Gastrocnemius medialis (tissue), 4 donors: ENCODE measurements at regions not wholly inside any gene's neighbourhood (a gene's known extent, or its start where the extent isn't known, plus 50 kb on each side); places are given as distances from the start of the nearest gene placed in this dataset.

ENCODE experiments used
- POLR2A ChIP-seq, 2 donors: fragments of 450-650 bp; IDR thresholded peaks; one replicate each; pipeline ENCODE4 v1.6.1; 2017; ENCODE audit warnings: antibody characterized with exemption in 2 of 2, mild to moderate bottlenecking in 2 of 2, moderate library complexity in 2 of 2
- TF ChIP-seq, protein P1 (sequence below), 5 experiments: fragments of 450-650 bp in 3 of 5; fragments of 200-600 bp in 2 of 5; sonication (generic) in 2 of 5; IDR thresholded peaks in 4 of 5; conservative IDR thresholded peaks in 1 of 5; 1 replicate in 4 of 5; 2 replicates in 1 of 5; pipeline ENCODE4 v1.5.1; 2016 to 2019; ENCODE audit warnings: antibody characterized with exemption in 5 of 5, mild to moderate bottlenecking in 3 of 5, moderate library complexity in 3 of 5

DNA sequence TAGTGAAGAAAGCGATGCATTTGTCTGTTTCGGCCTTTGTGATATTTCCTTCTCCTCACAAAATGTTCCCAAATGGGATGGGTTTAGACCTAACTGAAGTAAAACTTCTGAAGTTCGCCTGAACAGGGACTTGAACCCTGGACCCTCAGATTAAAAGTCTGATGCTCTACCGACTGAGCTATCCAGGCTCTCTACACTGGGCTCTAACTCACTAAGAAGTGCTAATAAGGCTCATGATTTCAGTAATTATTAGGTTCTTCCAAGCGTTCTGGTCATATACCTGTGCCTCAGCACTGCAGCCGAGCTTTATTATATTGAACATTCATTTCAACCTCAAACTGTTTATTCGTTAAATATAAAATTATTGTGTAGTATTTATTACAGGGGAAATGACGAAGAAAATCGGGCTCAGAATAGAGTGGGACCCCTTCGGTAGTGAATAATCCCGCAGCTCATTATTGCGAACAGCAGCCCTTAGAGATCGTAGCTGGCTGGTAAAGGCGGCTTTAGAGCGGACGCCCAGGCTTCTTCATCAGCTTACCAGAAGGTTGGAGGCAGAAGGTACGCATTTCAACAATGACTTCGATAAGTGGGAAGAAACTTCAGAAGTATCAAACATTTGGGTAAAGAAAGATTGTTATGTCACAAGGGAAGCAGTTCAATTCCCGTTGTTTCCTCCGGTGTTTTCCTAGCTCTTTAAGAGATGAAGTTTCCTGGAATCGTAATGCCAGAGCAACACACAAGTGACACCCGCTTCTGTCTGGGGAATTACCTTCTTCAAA, 119.0 kb upstream of the ZNF184 start:
- TF ChIP-seq, protein P1, sequence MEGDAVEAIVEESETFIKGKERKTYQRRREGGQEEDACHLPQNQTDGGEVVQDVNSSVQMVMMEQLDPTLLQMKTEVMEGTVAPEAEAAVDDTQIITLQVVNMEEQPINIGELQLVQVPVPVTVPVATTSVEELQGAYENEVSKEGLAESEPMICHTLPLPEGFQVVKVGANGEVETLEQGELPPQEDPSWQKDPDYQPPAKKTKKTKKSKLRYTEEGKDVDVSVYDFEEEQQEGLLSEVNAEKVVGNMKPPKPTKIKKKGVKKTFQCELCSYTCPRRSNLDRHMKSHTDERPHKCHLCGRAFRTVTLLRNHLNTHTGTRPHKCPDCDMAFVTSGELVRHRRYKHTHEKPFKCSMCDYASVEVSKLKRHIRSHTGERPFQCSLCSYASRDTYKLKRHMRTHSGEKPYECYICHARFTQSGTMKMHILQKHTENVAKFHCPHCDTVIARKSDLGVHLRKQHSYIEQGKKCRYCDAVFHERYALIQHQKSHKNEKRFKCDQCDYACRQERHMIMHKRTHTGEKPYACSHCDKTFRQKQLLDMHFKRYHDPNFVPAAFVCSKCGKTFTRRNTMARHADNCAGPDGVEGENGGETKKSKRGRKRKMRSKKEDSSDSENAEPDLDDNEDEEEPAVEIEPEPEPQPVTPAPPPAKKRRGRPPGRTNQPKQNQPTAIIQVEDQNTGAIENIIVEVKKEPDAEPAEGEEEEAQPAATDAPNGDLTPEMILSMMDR (IDR thresholded peaks at IDR 0.05 in 4 of 5, conservative IDR thresholded peaks at IDR 0.05 in 1 of 5): no peak
- TF ChIP-seq POLR2A (IDR thresholded peaks at IDR 0.05): no peak
